ENCODE measurements at regions not wholly inside any gene's neighbourhood (a gene's known extent, or its start where the extent isn't known, plus 50 kb on each side); places are given as distances from the start of the nearest gene placed in this dataset.

GRCh38 chr3:182052332-182052731 lies 340.6 kb downstream of the SOX2 start:
- no peak for TF ChIP-seq CTCF (IDR thresholded peaks at IDR 0.05; ENCODE audit: insufficient read depth, low read length, poor library complexity, severe bottlenecking)
- no peak for DNase-seq (ENCODE audit: extremely low read depth, insufficient read length)
- no peaks in the 10 kb centered on the region for H3K36me3 ChIP-seq (ENCODE audit: control insufficient read depth, insufficient read depth, low read length)
- no peak overlapping the region for H3K4me3 ChIP-seq (replicated peaks; ENCODE audit: low read depth, low read length)
- no peaks in the 10 kb centered on the region for H3K27me3 ChIP-seq (replicated peaks; ENCODE audit: control insufficient read depth, insufficient read depth, low read length)

- H3K4me3 ChIP-seq (replicated peaks; ENCODE audit: low read depth, low read length), result no peak overlapping the region
Measured at GRCh38 chr3:182052757-182053156, 341.0 kb downstream of the SOX2 start.

GRCh38 chr3:182058488-182058887 lies 346.8 kb downstream of the SOX2 start:
- no peak overlapping the region for H3K4me3 ChIP-seq (replicated peaks; ENCODE audit: low read depth, low read length)

More at GRCh38 chr3:182052757-182053156, 341.0 kb downstream of the SOX2 start:
- no peak for DNase-seq (ENCODE audit: extremely low read depth, insufficient read length)
- TF ChIP-seq CTCF (IDR thresholded peaks at IDR 0.05; ENCODE audit: insufficient read depth, low read length, poor library complexity, severe bottlenecking), result no peak
- H3K36me3 ChIP-seq (ENCODE audit: control insufficient read depth, insufficient read depth, low read length), result no peaks in the 10 kb centered on the region
- no peaks in the 10 kb centered on the region for H3K27me3 ChIP-seq (replicated peaks; ENCODE audit: control insufficient read depth, insufficient read depth, low read length)

GRCh38 chr3:182063742-182064141 lies 352.0 kb downstream of the SOX2 start:
- no peak for DNase-seq (ENCODE audit: extremely low read depth, insufficient read length)
- no peak for TF ChIP-seq CTCF (IDR thresholded peaks at IDR 0.05; ENCODE audit: insufficient read depth, low read length, poor library complexity, severe bottlenecking)
- Histone ChIP-seq H3K36me3 (ENCODE audit: control insufficient read depth, insufficient read depth, low read length) (no peaks in the 10 kb centered on the region), H3K27me3 (replicated peaks; ENCODE audit: control insufficient read depth, insufficient read depth, low read length) (no peaks in the 10 kb centered on the region), H3K4me3 (replicated peaks; ENCODE audit: low read depth, low read length) (no peak overlapping the region)

More at GRCh38 chr3:182058488-182058887, 346.8 kb downstream of the SOX2 start:
- Histone ChIP-seq H3K27me3 (replicated peaks; ENCODE audit: control insufficient read depth, insufficient read depth, low read length) (no peaks in the 10 kb centered on the region), H3K36me3 (ENCODE audit: control insufficient read depth, insufficient read depth, low read length) (no peaks in the 10 kb centered on the region)
- no peak for DNase-seq (ENCODE audit: extremely low read depth, insufficient read length)
- TF ChIP-seq CTCF (IDR thresholded peaks at IDR 0.05; ENCODE audit: insufficient read depth, low read length, poor library complexity, severe bottlenecking), result no peak

GRCh38 chr3:182067423-182067822 lies 355.7 kb downstream of the SOX2 start:
- no peak for TF ChIP-seq CTCF (IDR thresholded peaks at IDR 0.05; ENCODE audit: insufficient read depth, low read length, poor library complexity, severe bottlenecking)
- DNase-seq (ENCODE audit: extremely low read depth, insufficient read length), result no peak

GRCh38 chr3:182078316-182078715 lies 366.6 kb downstream of the SOX2 start:
- TF ChIP-seq CTCF (IDR thresholded peaks at IDR 0.05; ENCODE audit: insufficient read depth, low read length, poor library complexity, severe bottlenecking), result no peak
- no peaks in the 10 kb centered on the region; the same call in 1 of the 2 replicates for H3K27me3 ChIP-seq (replicated peaks; ENCODE audit: control insufficient read depth, insufficient read depth, low read length)
- H3K4me3 ChIP-seq (replicated peaks; ENCODE audit: low read depth, low read length), result no peak overlapping the region
- DNase-seq (ENCODE audit: extremely low read depth, insufficient read length), result no peak
- H3K36me3 ChIP-seq (ENCODE audit: control insufficient read depth, insufficient read depth, low read length), result no peaks in the 10 kb centered on the region

More at GRCh38 chr3:182067423-182067822, 355.7 kb downstream of the SOX2 start:
- Histone ChIP-seq H3K36me3 (ENCODE audit: control insufficient read depth, insufficient read depth, low read length) (no peaks in the 10 kb centered on the region), H3K27me3 (replicated peaks; ENCODE audit: control insufficient read depth, insufficient read depth, low read length) (no peaks in the 10 kb centered on the region), H3K4me3 (replicated peaks; ENCODE audit: low read depth, low read length) (no peak overlapping the region)
